Prostate gland (tissue), 2 donors: ENCODE measurements at regions not wholly inside any gene's neighbourhood (a gene's known extent, or its start where the extent isn't known, plus 50 kb on each side); places are given as distances from the start of the nearest gene placed in this dataset.
A peak's percentile ranks its signal among the peaks of the same experiment; 100 is the strongest.

Experiments
- DNase-seq: peaks from one replicate; pipeline ENCODE4 v3.0.0-alpha.2; 2019; ENCODE audit warnings: low spot score
- H3K27ac ChIP-seq, 2 donors: fragments of 200-600 bp; sonication (generic); 2 replicates each; pipeline ENCODE4 v1.5.1; 2017 to 2019
- H3K27me3 ChIP-seq: fragments of 200-600 bp; sonication (generic); replicated peaks from 2 replicates; pipeline ENCODE4 v1.5.1; 2019; ENCODE audit not compliant: insufficient read depth
- H3K36me3 ChIP-seq, 2 donors: fragments of 200-600 bp; sonication (generic); 1 replicate in 1 of 2; 2 replicates in 1 of 2; pipeline versions ENCODE4 v1.5.1 to v1.8.1; 2017 to 2019
- H3K4me1 ChIP-seq: fragments of 200-600 bp; sonication (generic); replicated peaks from 2 replicates; pipeline ENCODE4 v1.5.1; 2019
- H3K4me3 ChIP-seq, 2 donors: fragments of 200-600 bp; sonication (generic); 2 replicates each; pipeline ENCODE4 v1.5.1; 2017 to 2019
- H3K9me3 ChIP-seq: fragments of 200-600 bp; sonication (generic); 2 replicates; pipeline ENCODE4 v1.5.1; 2017
- CTCF ChIP-seq, 4 experiments: fragments of 200-600 bp in 2 of 4; fragments of 450-650 bp in 2 of 4; sonication (generic) in 2 of 4; IDR thresholded peaks; 1 replicate in 3 of 4; 2 replicates in 1 of 4; pipeline ENCODE4 v1.5.1; 2016 to 2019; ENCODE audit warnings: antibody characterized with exemption in 4 of 4, mild to moderate bottlenecking in 2 of 4, moderate library complexity in 2 of 4
- POLR2A ChIP-seq: fragments of 450-650 bp; IDR thresholded peaks from one replicate; pipeline ENCODE4 v1.6.1; 2016; ENCODE audit warnings: antibody characterized with exemption, mild to moderate bottlenecking
- POLR2AphosphoS5 ChIP-seq: sonication (generic); formaldehyde crosslinking; IDR thresholded peaks from one replicate; pipeline ENCODE4 v1.6.1; 2017; ENCODE audit warnings: antibody characterized with exemption
- WGBS: methylation state at CpG from one replicate; pipeline ENCODE4 v1.1.5; 2018; 5-methylcytosine and 5-hydroxymethylcytosine counted together
- intact Hi-C: fragments of 100-400 bp; cut with DNase I; formaldehyde crosslinking; loops from one replicate; pipeline ENCODE4 v1.14.2; 2022

- WGBS: 40% methylated on average over 3 of the region's 3 CpGs
- no peaks in the 10 kb centered on the region for H3K9me3 ChIP-seq
- no peak overlapping the region for H3K4me3 ChIP-seq
- no peak overlapping the region for H3K27ac ChIP-seq
- TF ChIP-seq POLR2AphosphoS5: no peak
- TF ChIP-seq POLR2A: no peak
- no peak for TF ChIP-seq CTCF (IDR thresholded peaks at IDR 0.05)
- intact Hi-C loops: no loop called here
- H3K36me3 ChIP-seq: no peaks in the 10 kb centered on the region
- no peak for DNase-seq
- no peaks in the 10 kb centered on the region for H3K27me3 ChIP-seq
- no peaks in the 10 kb centered on the region for H3K4me1 ChIP-seq
These were observed 128.1 kb upstream of the THRB start for GRCh38 chr3:24622696-24623225.

DNA sequence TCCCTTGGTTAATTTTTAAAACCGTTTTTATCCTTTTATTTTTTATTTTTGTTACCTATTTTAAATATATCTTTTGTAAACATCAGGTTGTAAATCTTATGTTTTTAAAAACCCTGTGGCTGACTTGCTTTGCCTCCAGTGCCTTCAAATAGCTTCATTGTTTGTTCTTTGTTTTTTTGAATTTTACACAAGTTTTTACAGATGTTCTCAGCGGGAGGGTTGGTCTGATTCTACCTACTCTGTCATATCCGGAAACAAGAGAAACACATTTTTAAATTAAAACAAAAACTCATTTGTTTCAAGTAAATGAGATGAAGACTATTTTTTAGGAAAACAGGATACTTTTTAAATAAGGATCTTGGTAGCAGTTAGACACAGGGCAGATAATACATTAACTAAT is 129.0 kb upstream of the THRB start:
- H3K27me3 ChIP-seq: no peaks in the 10 kb centered on the region
- intact Hi-C loops: no loop called here
- 61% methylated on average over 3 of the region's 3 CpGs for WGBS
- H3K27ac ChIP-seq: no peak overlapping the region
- DNase-seq: no peak
- no peaks in the 10 kb centered on the region for H3K4me1 ChIP-seq
- no peak for TF ChIP-seq POLR2AphosphoS5
- no peak for TF ChIP-seq POLR2A
- no peak for TF ChIP-seq CTCF (IDR thresholded peaks at IDR 0.05)
- H3K4me3 ChIP-seq: no peak overlapping the region
- no peaks in the 10 kb centered on the region for H3K36me3 ChIP-seq
- no peaks in the 10 kb centered on the region for H3K9me3 ChIP-seq

DNA sequence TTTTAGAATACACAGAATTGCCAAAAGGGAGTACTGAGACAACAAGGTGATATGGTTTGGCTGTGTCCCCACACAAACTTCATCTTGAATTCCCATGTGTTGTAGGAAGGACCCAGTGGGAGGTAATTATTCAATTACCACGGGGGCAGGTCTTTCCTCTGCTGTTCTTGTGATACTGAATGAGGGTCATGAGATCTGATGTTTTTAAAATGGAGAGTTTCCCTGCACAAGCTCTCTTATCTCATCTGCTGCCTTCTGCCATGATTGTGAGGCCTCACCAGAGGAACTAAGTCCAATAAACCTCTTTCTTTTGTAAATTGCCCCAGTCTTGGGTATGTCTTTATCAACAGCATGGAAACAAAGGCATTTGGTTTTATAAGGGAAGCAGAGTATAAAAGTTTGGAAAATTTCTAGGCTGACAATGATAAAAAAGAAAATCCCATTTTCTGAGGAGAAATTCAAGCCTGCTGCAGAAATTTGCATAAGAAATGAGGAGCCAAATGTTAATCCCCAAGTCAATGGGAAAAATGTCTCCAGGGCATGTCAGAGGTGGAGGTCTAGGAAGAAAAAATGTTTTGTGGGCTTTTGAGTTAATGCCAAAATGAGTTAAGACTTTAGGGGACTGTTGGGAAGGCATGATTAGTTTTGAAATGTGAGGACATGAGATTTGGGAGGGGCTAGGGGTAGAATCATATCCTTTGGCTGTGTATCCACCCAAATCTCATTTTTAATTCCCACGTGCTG is 130.5 kb upstream of the THRB start:
- Histone ChIP-seq H3K9me3 (no peaks in the 10 kb centered on the region), H3K4me3 (no peak overlapping the region), H3K36me3 (no peaks in the 10 kb centered on the region), H3K4me1 (no peaks in the 10 kb centered on the region), H3K27ac (no peak overlapping the region), H3K27me3 (no peaks in the 10 kb centered on the region)
- intact Hi-C loops: no loop called here
- WGBS: 67% methylated on average over 2 of the region's 2 CpGs
- TF ChIP-seq CTCF (IDR thresholded peaks at IDR 0.05): no peak
- TF ChIP-seq POLR2AphosphoS5: no peak
- TF ChIP-seq POLR2A: no peak
- no peak for DNase-seq

DNA sequence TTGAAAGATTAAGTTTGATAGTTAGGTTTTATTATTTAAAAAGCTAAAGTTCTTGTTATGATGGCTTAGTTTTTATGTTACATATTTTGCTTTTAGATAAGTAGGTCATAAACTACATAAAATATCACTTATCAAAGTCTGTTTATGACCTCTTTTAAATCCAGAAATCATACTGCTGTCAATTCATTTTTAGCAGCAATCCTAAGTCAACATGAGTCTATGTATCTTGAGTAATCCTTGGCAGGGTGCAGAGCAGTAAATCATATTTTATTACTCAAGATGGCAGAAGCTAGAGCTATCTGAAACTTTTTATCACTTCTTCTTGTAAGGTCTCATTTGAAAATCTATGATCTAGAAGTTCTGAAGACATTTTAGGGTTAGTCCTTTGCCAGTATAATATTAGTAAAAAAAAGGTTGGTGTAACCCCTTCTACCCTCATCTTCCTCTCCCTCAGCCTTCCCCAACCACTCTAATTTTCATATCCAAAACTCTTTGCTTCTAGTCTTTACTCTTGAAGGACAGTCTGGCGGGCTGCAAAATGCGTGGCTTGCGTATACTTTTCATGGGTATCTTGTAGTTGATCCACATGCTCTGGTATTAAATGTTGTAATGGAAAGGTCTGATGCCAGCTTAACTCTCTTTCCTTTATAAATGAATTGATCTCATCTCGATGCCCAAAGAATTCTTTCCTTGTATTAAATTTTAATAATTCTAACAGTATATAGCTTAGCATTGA is 134.0 kb upstream of the THRB start:
- H3K27me3 ChIP-seq: no peaks in the 10 kb centered on the region
- H3K4me1 ChIP-seq: no peaks in the 10 kb centered on the region
- no peak overlapping the region for H3K27ac ChIP-seq
- no peaks in the 10 kb centered on the region for H3K9me3 ChIP-seq
- intact Hi-C loops: no loop called here
- WGBS: 71% methylated on average over 4 of the region's 4 CpGs
- no peak for TF ChIP-seq POLR2A
- TF ChIP-seq POLR2AphosphoS5: peak; percentile 76
- no peak for TF ChIP-seq CTCF (IDR thresholded peaks at IDR 0.05)
- no peak overlapping the region for H3K4me3 ChIP-seq
- peak; percentile 64 for DNase-seq
- no peaks in the 10 kb centered on the region for H3K36me3 ChIP-seq

DNA sequence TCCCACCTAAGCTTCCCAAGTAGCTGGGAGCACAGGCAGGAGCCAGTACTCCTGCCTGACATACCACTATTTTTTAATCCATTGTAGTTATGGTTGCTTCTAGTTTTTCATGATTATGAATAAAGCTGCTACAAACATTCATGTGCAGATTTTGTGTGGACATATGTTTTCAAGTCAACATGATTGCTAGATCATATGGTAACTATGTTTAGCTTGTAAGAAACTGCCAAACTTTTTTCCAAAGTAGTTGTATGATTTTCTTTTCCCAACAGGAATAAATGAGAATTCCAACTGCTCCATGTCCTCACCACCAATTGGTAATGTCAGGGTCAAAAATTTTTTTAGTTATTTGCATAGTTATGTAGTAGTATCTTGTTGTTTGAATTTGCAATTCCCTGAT is 136.8 kb upstream of the THRB start:
- H3K9me3 ChIP-seq: no peaks in the 10 kb centered on the region
- no peak overlapping the region for H3K4me3 ChIP-seq
- intact Hi-C loops: no loop called here
- no peaks in the 10 kb centered on the region for H3K36me3 ChIP-seq
- no peak for DNase-seq
- no peaks in the 10 kb centered on the region for H3K4me1 ChIP-seq
- H3K27ac ChIP-seq: no peak overlapping the region
- no peaks in the 10 kb centered on the region for H3K27me3 ChIP-seq
- TF ChIP-seq POLR2A (no peak), CTCF (IDR thresholded peaks at IDR 0.05) (no peak), POLR2AphosphoS5 (no peak)
